GM12873 (cell line): ENCODE measurements at regions not wholly inside any gene's neighbourhood (a gene's known extent, or its start where the extent isn't known, plus 50 kb on each side); places are given as distances from the start of the nearest gene placed in this dataset.

Experiments used
- TF ChIP-seq, protein P1 (sequence below): IDR thresholded peaks from 2 replicates; pipeline ENCODE4 v1.5.1; 2012; ENCODE audit warnings: low read depth, mild to moderate bottlenecking, moderate library complexity, low read length, control low read depth; ENCODE audit not compliant: insufficient read depth; ENCODE audit errors: missing control alignments

- TF ChIP-seq, protein P1, sequence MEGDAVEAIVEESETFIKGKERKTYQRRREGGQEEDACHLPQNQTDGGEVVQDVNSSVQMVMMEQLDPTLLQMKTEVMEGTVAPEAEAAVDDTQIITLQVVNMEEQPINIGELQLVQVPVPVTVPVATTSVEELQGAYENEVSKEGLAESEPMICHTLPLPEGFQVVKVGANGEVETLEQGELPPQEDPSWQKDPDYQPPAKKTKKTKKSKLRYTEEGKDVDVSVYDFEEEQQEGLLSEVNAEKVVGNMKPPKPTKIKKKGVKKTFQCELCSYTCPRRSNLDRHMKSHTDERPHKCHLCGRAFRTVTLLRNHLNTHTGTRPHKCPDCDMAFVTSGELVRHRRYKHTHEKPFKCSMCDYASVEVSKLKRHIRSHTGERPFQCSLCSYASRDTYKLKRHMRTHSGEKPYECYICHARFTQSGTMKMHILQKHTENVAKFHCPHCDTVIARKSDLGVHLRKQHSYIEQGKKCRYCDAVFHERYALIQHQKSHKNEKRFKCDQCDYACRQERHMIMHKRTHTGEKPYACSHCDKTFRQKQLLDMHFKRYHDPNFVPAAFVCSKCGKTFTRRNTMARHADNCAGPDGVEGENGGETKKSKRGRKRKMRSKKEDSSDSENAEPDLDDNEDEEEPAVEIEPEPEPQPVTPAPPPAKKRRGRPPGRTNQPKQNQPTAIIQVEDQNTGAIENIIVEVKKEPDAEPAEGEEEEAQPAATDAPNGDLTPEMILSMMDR: no peak
Observed at GRCh38 chr7:18081617-18082016, 54.0 kb upstream of the PRPS1L1 start.

GRCh38 chr7:18082169-18082568, 54.5 kb upstream of the PRPS1L1 start:
- TF ChIP-seq, protein P1: no peak

GRCh38 chr7:18086165-18087025, 58.7 kb upstream of the PRPS1L1 start:
- TF ChIP-seq, protein P1: no peak

DNA sequence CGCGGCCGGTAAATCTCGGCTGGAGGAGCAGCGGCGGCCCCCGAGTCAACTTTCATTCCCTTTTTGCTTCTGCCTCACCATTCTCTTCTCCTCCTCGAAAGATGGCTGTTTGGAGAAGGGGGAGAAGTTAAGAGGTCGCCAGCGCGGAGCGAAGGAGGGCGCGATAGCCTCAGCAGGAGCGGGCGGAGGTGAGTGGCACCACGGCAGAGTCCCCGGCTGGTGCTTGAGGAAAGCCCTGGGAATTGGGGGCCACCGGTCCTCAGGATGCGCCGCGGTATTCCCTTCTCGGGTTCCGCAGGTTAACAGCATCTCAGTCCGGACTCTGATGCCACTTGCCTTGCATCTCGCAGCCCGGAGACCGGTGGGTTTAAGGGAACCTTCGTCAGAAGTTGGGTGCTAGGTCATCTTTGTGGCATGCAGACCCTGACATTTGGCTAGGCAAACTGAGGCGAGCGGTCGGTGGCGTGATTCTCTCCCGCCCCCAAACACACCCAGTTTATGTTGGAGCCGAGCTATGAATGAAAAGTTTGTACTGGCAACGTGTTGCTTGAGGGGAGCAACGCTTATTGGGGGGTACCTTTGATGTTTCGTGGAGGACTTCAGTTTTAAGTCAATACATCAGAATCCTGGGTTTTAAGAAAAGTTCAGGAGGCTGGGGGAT, 59.5 kb upstream of the PRPS1L1 start:
- TF ChIP-seq, protein P1: no peak

- TF ChIP-seq, protein P1: no peak
Observed at GRCh38 chr7:18087687-18088078, 60.0 kb upstream of the PRPS1L1 start.

DNA sequence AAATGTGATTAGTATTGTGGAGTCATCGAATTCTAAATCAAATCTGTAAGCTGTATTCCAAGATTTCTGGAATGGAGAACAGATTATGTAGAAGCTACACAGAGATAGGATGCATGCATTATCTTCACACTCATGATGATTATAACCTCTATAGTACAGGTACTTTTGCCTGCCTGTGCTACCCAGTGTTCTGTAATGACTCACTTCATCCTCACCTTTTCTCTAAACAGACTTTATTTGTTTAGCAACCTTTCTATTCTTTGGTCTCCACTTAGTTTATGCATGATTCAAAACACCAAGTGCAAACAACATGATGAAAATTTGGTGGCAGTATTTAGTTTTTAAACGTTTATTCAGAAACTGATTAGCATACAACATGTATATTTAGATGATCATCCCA, 68.4 kb upstream of the PRPS1L1 start:
- TF ChIP-seq, protein P1: no peak

GRCh38 chr7:18102576-18102975, 74.9 kb upstream of the PRPS1L1 start:
- TF ChIP-seq, protein P1: no peak
